HG02870 (cell line): ENCODE measurements at regions not wholly inside any gene's neighbourhood (a gene's known extent, or its start where the extent isn't known, plus 50 kb on each side); places are given as distances from the start of the nearest gene placed in this dataset.
"Not testable (repeated sequence)": the region's sequence is repeated elsewhere in the genome, so short reads cannot be mapped to it uniquely, and the experiment has no call there.

Experiments used
- ATAC-seq: cut with Tn5 transposase; IDR thresholded peaks from one replicate; pipeline ENCODE4 v1.9.1; 2021; ENCODE audit warnings: mild to moderate bottlenecking, moderate library complexity; ENCODE audit not compliant: unreplicated experiment

DNA sequence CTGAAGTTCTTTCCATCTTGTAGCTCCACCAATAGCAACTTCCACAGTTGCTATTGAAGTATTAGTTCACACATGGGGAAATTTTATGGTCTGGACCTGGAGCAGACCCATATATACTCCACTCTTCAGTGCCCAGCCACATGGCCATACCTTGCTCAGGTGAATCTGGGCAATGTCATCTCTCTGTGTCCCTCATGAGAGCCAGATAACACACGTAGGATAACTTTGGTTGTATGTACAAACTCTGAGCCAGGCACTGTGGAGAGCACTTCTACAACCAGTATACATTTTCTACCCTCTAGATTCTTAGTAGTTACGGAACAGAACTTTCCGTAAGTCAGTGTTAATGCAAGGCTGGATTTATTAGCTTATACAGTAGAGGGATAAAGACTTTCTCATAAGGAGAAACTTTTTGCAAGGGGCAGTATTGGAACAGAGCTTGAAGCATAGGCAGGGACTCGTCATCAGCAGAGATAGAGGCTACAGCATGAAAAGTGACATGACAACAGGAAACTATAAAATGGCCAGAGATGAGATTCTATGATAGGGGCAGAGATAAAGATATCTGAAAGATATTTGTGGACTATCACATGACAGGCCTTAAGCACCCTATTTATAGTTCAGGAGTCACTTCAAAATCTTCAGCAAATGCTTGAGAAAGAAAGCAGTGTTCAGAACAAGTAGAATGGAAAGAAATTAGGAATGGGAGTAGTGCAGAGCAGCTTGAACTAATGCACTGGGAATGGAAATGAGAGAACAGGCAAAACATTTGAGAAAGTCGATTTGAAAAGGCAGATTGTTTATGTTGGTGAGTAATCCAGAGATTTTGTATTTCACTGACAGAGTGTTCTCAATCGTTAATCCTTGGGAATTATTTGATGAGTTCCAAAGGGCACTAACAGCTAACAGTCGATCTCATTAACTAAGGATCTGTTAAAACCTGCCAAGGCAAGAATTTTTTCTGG, 481.8 kb downstream of the USP25 start:
- no peak for ATAC-seq

DNA sequence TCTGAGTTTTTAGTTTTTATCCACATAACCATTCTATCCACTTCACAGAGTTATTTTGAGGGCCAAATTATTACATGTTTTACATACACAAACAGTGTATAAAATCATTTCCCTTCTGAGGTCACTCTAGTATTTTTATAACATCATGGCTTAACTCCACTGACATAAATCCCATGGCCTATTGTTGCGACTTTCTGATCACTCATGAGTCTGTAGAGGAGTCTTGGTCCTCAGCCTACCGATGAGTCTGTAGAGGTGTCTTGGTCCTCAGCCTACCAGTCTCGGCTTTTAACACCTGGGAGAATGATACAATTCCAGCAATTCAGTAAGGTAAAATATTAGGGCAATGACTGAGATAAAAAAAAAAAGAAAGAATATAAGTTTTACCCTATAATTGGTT, 483.7 kb downstream of the USP25 start:
- no peak for ATAC-seq

- ATAC-seq: no peak
Observed at GRCh38 chr21:16215193-16215592, 485.4 kb downstream of the USP25 start.

GRCh38 chr21:16215663-16216183, 485.9 kb downstream of the USP25 start:
- ATAC-seq: no peak

DNA sequence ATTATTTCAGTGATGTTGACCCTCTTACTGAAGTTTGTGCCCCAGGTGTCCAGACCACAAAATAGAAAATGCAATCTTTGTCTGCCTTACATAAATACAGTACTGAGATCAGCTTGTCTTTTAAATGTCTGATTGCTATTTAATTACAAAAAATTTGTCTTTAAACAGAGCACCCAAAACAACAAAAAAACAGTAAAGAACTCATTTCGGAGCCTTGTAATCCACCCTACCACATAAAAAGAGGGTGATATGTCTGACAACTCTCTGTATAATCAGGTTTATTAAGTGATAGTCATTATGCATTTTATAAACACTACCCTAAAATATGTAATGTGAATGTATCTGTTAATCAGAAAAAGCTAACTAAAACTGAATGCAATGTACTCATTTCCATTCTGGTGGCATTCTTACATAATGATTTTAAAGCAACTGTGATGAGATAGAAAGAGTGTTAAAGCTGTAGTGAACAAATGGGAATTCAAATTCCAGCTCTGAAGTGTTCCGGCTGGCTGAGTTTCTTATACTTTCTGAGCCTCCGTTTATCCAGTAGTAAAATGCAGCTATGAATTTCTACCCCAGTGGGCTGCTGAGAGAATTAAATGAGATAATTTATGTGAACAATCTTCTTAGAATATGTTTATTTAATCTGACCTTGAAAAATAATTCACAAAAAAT, 486.6 kb downstream of the USP25 start:
- no peak for ATAC-seq

DNA sequence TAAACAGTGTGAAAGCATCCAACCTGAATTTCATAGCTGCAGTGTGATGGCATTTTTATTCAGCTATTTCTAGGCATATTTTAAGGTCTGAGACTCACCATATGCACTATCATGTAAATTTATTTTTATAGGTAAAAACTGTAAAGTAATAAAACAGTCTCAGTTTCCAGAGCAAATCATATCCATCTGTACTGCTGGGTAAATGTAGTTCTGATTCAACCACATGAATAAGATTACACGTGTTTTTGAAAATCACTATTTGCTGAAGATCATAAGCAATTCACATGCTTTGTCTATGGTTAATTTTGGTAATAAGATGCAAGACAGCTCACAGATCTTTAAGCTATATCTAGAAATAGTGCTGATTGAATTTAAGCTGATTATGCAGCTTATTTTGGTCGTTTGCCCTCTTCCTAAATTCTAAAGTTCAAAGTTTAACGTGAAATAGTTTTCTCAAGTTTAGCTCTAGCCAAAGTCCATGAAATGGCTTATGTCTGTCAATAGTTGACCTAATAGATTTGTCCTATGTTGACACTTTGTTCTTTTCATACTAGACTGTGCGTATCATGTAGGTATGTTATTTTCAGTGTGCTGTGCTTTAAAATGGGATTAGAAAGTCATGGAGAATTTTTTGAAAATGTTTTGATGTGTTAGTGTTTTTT, 489.0 kb downstream of the USP25 start:
- no peak for ATAC-seq

GRCh38 chr21:16224756-16225155, 495.0 kb downstream of the USP25 start:
- ATAC-seq: not testable (repeated sequence)

DNA sequence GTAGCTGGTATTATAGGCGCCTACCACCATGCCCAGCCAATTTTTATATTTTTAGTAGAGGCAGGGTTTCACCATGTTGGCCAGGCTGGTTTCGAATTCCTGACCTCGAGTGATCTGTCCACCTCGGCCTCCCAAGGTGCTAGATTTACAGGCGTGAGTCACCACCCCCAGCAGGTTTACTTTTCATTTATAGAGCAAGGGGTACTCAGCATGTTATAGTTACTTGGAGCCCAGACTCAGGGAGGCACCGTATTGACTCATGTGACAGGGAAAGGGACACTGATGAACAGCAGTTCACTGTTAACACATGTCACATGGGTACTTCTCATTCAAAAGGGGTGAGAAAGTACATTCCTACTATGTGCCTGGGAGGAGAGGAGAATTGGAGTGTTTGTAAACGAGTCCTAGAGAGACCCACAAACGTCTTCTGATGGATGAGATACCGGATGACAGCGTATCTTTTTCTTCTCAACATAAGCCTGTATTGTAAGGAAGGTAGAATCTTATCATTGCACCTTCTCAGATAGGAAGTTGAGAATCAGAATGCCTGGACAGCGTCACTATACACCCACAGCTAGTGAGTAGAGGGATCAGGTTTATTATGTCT, 510.0 kb downstream of the USP25 start:
- no peak for ATAC-seq

GRCh38 chr21:16241016-16241415, 511.2 kb downstream of the USP25 start:
- no peak for ATAC-seq

GRCh38 chr21:16241479-16241963, 511.7 kb downstream of the USP25 start:
- ATAC-seq: no peak

- ATAC-seq: no peak
Observed at GRCh38 chr21:16243396-16243795, 513.6 kb downstream of the USP25 start.

DNA sequence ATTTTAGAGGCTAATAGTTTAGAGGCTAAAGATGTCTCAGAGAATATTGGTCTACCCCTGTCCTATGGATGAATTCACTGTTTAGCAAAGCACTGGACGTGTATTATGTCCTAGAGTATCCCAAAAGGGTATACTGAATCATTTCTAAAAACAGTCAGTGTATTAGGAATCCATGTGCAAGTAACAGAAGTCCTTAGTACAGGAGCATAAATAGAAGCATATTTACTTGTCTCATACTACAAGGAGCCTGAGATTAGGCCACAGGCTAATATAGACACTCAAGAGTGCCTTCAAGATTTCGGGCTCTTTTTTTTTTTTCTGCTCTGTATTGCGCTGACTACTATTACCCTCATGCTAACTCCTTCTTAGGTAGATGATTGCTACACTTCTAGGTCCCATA, 518.9 kb downstream of the USP25 start:
- ATAC-seq: no peak

- no peak for ATAC-seq
Observed at GRCh38 chr21:16250273-16250672, 520.5 kb downstream of the USP25 start.

DNA sequence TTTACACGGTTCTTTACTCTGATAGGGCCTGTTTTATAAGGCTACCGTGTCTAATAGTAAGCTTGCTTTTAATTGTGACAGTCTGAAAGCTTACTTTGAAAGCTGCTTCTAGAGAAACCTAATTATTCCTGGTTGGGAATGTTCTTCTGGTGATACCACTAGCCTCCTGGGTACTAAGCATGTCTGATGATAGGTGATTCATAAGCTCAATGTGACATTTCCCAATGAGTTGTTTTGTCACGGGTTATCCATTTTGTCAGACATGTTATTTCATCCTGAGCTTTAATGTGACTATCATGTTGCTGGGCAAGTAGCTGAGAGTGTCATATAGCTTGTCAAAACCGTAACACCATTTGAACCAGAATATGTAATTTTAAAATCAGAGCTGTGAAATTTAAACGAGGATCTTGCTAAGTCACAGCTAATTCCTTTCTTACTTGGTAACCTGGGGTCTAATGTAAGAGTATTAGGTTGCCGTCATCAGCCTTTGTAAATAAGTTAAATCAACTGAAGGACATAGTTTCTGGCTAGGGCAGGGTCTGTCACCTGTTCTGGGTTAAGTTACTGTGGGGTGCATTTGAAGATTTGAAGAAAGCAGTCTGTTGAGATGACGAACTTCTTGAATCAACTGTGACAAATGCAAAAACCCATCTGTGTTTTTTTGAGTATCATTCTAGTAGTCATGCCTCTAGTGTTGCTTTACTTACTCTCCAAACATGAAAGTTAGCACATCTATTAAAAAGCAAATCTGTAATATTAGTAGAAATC, 529.2 kb downstream of the USP25 start:
- ATAC-seq: no peak

DNA sequence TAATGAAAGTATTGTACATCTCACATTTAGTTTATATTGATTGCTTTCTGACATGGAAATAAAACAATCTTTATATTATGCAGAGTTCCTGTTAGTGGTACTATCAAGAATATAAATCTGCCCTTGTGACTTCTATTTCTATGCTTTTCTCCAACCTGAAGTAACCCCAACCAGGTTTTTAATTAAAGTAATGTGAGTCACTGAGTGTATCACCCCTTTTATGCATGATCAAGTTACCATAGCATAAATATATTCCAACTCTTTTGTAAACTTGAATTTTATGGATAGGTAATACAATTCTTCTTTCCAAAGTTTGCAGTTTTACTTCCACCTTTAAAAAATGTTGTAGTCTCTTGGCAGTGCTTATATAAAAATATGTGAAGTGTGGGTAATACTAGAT, 532.3 kb downstream of the USP25 start:
- ATAC-seq: no peak

GRCh38 chr21:16264319-16264718, 534.5 kb downstream of the USP25 start:
- ATAC-seq: no peak

DNA sequence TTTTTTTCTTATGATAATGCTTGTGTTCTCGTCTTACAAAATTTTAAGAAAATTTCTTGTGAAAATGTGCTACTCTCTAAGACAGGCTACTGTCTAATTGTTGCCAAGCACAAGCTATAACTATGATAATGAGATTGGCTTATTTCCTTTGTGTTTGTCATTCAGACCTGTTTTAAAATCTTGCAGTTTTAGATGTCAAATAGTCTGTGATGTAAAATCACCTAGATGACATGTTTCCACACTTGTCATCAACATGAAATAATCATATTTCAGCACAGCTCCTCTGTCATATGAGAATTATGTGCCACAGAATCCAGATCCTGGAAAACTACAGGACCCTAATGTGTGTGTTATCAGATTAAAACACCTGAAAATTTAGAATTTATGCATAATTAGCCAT, 539.7 kb downstream of the USP25 start:
- ATAC-seq: no peak

GRCh38 chr21:16279731-16280581, 550.2 kb downstream of the USP25 start:
- ATAC-seq: no peak

DNA sequence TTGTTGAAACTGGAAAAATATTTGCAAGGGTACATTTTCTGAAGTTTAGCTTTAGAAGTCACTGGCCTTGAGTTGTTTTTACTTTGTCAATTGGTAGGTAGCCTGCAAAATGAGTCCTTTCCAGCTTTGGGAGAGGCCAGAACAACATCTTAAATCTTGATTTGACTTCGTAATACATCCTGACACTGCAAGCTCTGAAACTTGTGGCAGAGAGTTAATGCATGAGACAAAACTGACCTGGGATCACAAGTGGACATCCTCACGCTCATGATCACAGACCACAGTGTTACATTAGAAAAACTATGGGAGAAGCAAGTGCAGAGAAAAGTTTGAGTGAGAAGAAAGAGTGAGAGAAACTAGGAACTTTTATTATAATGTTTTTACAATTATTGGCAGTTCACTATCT, 550.9 kb downstream of the USP25 start:
- no peak for ATAC-seq
